CD14-positive monocyte (primary cell): ENCODE measurements at regions not wholly inside any gene's neighbourhood (a gene's known extent, or its start where the extent isn't known, plus 50 kb on each side); places are given as distances from the start of the nearest gene placed in this dataset.

ENCODE experiments used
- DNase-seq, 3 donors: peaks; one replicate each; pipeline ENCODE4 v3.0.0-alpha.2; 2011 to 2022
- H2AFZ ChIP-seq: 2 replicates; pipeline ENCODE4 v1.6.0; 2012; ENCODE audit warnings: mild to moderate bottlenecking, low read depth, low read length, inconsistent platforms; ENCODE audit not compliant: insufficient read depth, poor library complexity, severe bottlenecking
- H3K27ac ChIP-seq, 2 donors: 1 replicate in 1 of 2; 2 replicates in 1 of 2; pipeline ENCODE4 v1.5.1; 2012 to 2013; ENCODE audit warnings: low read length in 2 of 2, control low read depth in 1 of 2, inconsistent platforms in 1 of 2, low read depth in 1 of 2, mild to moderate bottlenecking in 1 of 2
- H3K27me3 ChIP-seq, 2 donors: one replicate each; pipeline versions ENCODE4 v1.6.0 to v1.6.1; 2011 to 2013; ENCODE audit warnings: low read length in 2 of 2; ENCODE audit not compliant: control insufficient read depth in 2 of 2, insufficient read depth in 2 of 2
- H3K36me3 ChIP-seq, 2 donors: replicated peaks in 1 of 2; 1 replicate in 1 of 2; 2 replicates in 1 of 2; pipeline versions ENCODE4 v1.5.1 to v1.6.1; 2012 to 2013; ENCODE audit warnings: low read length in 2 of 2, control low read depth in 1 of 2, inconsistent platforms in 1 of 2, mild to moderate bottlenecking in 1 of 2; ENCODE audit not compliant: insufficient read depth in 2 of 2, control insufficient read depth in 1 of 2
- H3K4me1 ChIP-seq, 2 donors: 1 replicate in 1 of 2; 2 replicates in 1 of 2; pipeline versions ENCODE4 v1.5.1 to v1.6.1; 2012 to 2013; ENCODE audit warnings: low read length in 2 of 2, control low read depth in 1 of 2, inconsistent platforms in 1 of 2, mild to moderate bottlenecking in 1 of 2, moderate library complexity in 1 of 2; ENCODE audit not compliant: insufficient read depth in 2 of 2, control insufficient read depth in 1 of 2
- H3K4me2 ChIP-seq: replicated peaks from 2 replicates; pipeline ENCODE3; 2012; ENCODE audit warnings: low read length, moderate library complexity, mild to moderate bottlenecking; ENCODE audit not compliant: poor library complexity, severe bottlenecking; ENCODE audit errors: extremely low read depth
- H3K4me3 ChIP-seq, 3 experiments: fragments of 200-600 bp in 1 of 3; sonication (generic) in 1 of 3; replicated peaks in 1 of 3; 1 replicate in 2 of 3; 2 replicates in 1 of 3; pipeline ENCODE4 v1.5.1; 2011 to 2013; ENCODE audit warnings: low read length in 3 of 3, mild to moderate bottlenecking in 3 of 3, control low read depth in 2 of 3, low read depth in 2 of 3, inconsistent platforms in 1 of 3, moderate library complexity in 1 of 3
- H3K79me2 ChIP-seq: 2 replicates; pipeline ENCODE4 v1.6.0; 2012; ENCODE audit warnings: mild to moderate bottlenecking, control low read depth, inconsistent platforms, low read length, moderate library complexity; ENCODE audit not compliant: insufficient read depth
- H3K9ac ChIP-seq: 2 replicates; pipeline ENCODE4 v1.6.0; 2017; ENCODE audit warnings: low read length, mild to moderate bottlenecking; ENCODE audit not compliant: insufficient read depth, poor library complexity, severe bottlenecking
- H3K9me3 ChIP-seq, 2 donors: replicated peaks in 1 of 2; 1 replicate in 1 of 2; 2 replicates in 1 of 2; pipeline versions ENCODE4 v1.5.1 to v1.6.1; 2012 to 2013; ENCODE audit warnings: low read length in 2 of 2, control low read depth in 1 of 2; ENCODE audit not compliant: control insufficient read depth in 1 of 2, insufficient read depth in 1 of 2
- H4K20me1 ChIP-seq: 2 replicates; pipeline ENCODE4 v1.6.0; 2012; ENCODE audit warnings: mild to moderate bottlenecking, low read length, control low read depth, moderate library complexity; ENCODE audit not compliant: insufficient read depth
- H3K27ac Mint-ChIP-seq, 7 donors: one replicate each; pipeline ENCODE4 v1.8.0; 2020; ENCODE audit warnings: mild to moderate bottlenecking in 7 of 7, mixed read lengths in 7 of 7, moderate library complexity in 6 of 7, inconsistent platforms in 2 of 7
- H3K27me3 Mint-ChIP-seq, 3 donors: one replicate each; pipeline ENCODE4 v1.8.0; 2021 to 2022; ENCODE audit warnings: low read depth in 3 of 3, mild to moderate bottlenecking in 3 of 3, mixed read lengths in 3 of 3, moderate library complexity in 3 of 3, inconsistent platforms in 1 of 3
- H3K36me3 Mint-ChIP-seq, 2 donors: one replicate each; pipeline ENCODE4 v1.8.0; 2020; ENCODE audit warnings: mixed read lengths in 2 of 2, inconsistent platforms in 1 of 2, mild to moderate bottlenecking in 1 of 2
- H3K4me1 Mint-ChIP-seq: one replicate; pipeline ENCODE4 v1.8.0; 2020; ENCODE audit warnings: mild to moderate bottlenecking, mixed read lengths
- H3K4me3 Mint-ChIP-seq, 2 donors: one replicate each; pipeline ENCODE4 v1.8.0; 2020; ENCODE audit warnings: mild to moderate bottlenecking in 2 of 2, mixed read lengths in 2 of 2, moderate library complexity in 1 of 2
- H3K9me3 Mint-ChIP-seq, 7 donors: one replicate each; pipeline ENCODE4 v1.8.0; 2020 to 2022; ENCODE audit warnings: mixed read lengths in 7 of 7, mild to moderate bottlenecking in 6 of 7, moderate library complexity in 6 of 7, inconsistent platforms in 2 of 7
- WGBS: methylation state at CpG from one replicate; pipeline ENCODE4 v1.1.5; 2013; ENCODE audit warnings: missing lambda C conversion rate; ENCODE audit not compliant: insufficient coverage; 5-methylcytosine and 5-hydroxymethylcytosine counted together
- intact Hi-C, 2 donors: fragments of 100-400 bp; cut with micrococcal nuclease; formaldehyde crosslinking; loops; one replicate each; pipeline versions ENCODE4 v1.15.0 to v1.15.1; 2023
- TF ChIP-seq, protein P1 (sequence below): fragments of 200-600 bp; IDR thresholded peaks from one replicate; pipeline ENCODE4 v1.8.0; 2022; ENCODE audit warnings: antibody characterized with exemption, mild to moderate bottlenecking

DNA sequence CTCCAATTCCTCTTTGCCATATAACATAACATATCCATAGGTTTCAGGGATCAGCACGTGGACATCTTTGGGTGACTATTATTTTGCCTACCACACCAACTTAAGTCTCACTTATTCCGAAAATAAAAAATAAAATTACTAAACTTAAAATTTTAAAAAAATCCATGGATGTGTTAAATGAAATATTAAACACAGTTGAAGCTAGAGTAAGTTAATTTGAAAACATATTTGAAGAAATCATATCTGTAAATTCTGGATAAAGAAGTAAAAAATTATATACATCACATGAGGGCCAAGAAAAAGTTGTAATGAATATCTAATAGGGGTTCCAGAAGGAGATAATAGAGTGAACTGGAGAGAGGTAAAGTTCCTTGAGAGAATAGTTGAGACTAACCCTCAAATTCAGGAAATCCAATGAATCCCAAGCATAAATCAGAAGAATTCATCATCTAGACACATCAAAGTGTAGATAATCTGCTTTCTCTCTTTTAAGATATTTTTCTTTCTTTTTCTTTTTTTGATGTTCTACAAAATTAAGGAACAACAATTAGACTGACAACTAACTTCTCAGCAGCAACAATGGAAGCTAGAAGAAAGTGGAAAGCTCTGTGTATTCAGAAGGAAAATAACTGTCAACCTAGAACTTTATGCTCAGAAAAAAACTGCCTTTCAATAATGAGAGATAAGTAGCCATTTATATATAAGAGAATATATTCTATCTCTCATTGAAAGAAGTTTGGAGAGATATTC is 147.4 kb downstream of the ABHD5 start:
- no peaks in the 10 kb centered on the region for H3K27me3 ChIP-seq
- Mint-ChIP-seq H3K9me3 (peaks cover 21 to 48% (median 27%) of the 10 kb centered on the region in 7 donors), H3K27ac (no peak overlapping the region), H3K27me3 (peaks cover 1 to 10% (median 3%) of the 10 kb centered on the region in 3 donors), H3K4me3 (no peak overlapping the region), H3K36me3 (no peaks in the 10 kb centered on the region), H3K4me1 (no peaks in the 10 kb centered on the region)
- no peaks in the 10 kb centered on the region for H4K20me1 ChIP-seq
- H3K27ac ChIP-seq: no peak overlapping the region
- no CpG with 5 or more reads among the region's 2 CpGs for WGBS
- no peak overlapping the region for H3K4me2 ChIP-seq
- H3K36me3 ChIP-seq: no peaks in the 10 kb centered on the region
- H3K4me3 ChIP-seq: no peak overlapping the region
- DNase-seq: no peak
- H3K9ac ChIP-seq: no peak overlapping the region
- intact Hi-C loops: no loop called here
- no peaks in the 10 kb centered on the region for H3K79me2 ChIP-seq
- no peaks in the 10 kb centered on the region for H3K4me1 ChIP-seq
- peaks cover 16 to 19% of the 10 kb centered on the region in 2 donors for H3K9me3 ChIP-seq
- TF ChIP-seq, protein P1, sequence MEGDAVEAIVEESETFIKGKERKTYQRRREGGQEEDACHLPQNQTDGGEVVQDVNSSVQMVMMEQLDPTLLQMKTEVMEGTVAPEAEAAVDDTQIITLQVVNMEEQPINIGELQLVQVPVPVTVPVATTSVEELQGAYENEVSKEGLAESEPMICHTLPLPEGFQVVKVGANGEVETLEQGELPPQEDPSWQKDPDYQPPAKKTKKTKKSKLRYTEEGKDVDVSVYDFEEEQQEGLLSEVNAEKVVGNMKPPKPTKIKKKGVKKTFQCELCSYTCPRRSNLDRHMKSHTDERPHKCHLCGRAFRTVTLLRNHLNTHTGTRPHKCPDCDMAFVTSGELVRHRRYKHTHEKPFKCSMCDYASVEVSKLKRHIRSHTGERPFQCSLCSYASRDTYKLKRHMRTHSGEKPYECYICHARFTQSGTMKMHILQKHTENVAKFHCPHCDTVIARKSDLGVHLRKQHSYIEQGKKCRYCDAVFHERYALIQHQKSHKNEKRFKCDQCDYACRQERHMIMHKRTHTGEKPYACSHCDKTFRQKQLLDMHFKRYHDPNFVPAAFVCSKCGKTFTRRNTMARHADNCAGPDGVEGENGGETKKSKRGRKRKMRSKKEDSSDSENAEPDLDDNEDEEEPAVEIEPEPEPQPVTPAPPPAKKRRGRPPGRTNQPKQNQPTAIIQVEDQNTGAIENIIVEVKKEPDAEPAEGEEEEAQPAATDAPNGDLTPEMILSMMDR: no peak
- no peak overlapping the region for H2AFZ ChIP-seq

DNA sequence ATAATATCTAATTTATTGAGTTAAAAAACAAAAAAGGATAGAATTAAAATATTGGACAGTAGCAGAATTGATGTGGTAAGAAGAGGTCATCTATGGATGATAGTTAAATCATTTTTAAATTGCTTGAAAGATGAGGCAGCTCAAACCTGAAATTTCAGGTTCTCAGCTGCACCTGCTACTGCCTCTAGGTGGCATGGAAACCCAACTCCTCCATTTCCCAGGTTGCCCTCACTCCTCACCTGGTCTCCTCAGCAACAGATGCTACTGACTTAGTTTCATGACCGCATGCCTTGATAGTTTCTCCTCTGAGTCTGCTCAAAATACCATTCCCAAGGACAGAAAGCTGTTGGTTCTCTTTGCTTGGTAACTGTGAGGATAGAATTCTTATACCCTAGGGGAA is 148.1 kb downstream of the ABHD5 start:
- no peaks in the 10 kb centered on the region for H3K36me3 Mint-ChIP-seq
- Histone ChIP-seq H3K9ac (no peak overlapping the region), H3K79me2 (no peaks in the 10 kb centered on the region), H3K4me1 (no peaks in the 10 kb centered on the region), H3K27ac (no peak overlapping the region), H3K4me2 (no peak overlapping the region), H4K20me1 (no peaks in the 10 kb centered on the region), H3K36me3 (no peaks in the 10 kb centered on the region), H3K4me3 (no peak overlapping the region), H2AFZ (no peak overlapping the region), H3K9me3 (peaks cover 16 to 24% of the 10 kb centered on the region in 2 donors), H3K27me3 (no peaks in the 10 kb centered on the region)
- TF ChIP-seq, protein P1: no peak
- H3K27me3 Mint-ChIP-seq: peaks cover 1 to 10% (median 3%) of the 10 kb centered on the region in 3 donors
- no peak for DNase-seq
- H3K9me3 Mint-ChIP-seq: peaks cover 21 to 54% (median 29%) of the 10 kb centered on the region in 7 donors
- H3K4me1 Mint-ChIP-seq: no peaks in the 10 kb centered on the region
- no CpG with 5 or more reads among the region's 1 CpG for WGBS
- H3K27ac Mint-ChIP-seq: no peak overlapping the region
- intact Hi-C loops: no loop called here
- no peak overlapping the region for H3K4me3 Mint-ChIP-seq
